ENCODE measurements at regions not wholly inside any gene's neighbourhood (a gene's known extent, or its start where the extent isn't known, plus 50 kb on each side); places are given as distances from the start of the nearest gene placed in this dataset.

- peaks cover 9% of the 10 kb centered on the region; the same call in 1 of the 2 replicates for H3K4me1 ChIP-seq (ENCODE audit: control insufficient read depth, insufficient read depth, low read length)
- in situ Hi-C loops (cut with MboI) = no loop called here
- H4K20me1 ChIP-seq (ENCODE audit: control insufficient read depth, insufficient read depth) = no peaks in the 10 kb centered on the region
- ChIA-PET SMC1A (ENCODE audit: uncharacterized antibody, unreplicated experiment) (no interaction called here), POLR2A (no interaction called here), RAD21 (ENCODE audit: unreplicated experiment) (no interaction called here), CTCF (no interaction called here)
- H3K9ac ChIP-seq (ENCODE audit: control insufficient read depth, insufficient read depth, low read length) = no peak overlapping the region
- no TSS peak for BruUV-seq (replicated peaks)
- intact Hi-C loops (cut with micrococcal nuclease; ENCODE audit: unreplicated experiment) = no loop called here
- no peaks in the 10 kb centered on the region for H3K36me3 ChIP-seq (ENCODE audit: control insufficient read depth in 2 of 2, insufficient read depth in 2 of 2, low read length in 1 of 2)
- FAIRE-seq (no peak), ATAC-seq (no peak), DNase-seq (ENCODE audit: low read depth, low spot score) (no peak)
- H3K27me3 ChIP-seq (replicated peaks in 1 of 2; ENCODE audit: control insufficient read depth in 2 of 2, insufficient read depth in 2 of 2, low read length in 1 of 2) = no peaks in the 10 kb centered on the region
- WGBS (ENCODE audit: insufficient coverage, insufficient replicate concordance, low lambda C conversion rate, missing lambda C conversion rate) = 0% methylated on average over 2 of the region's 2 CpGs
- H3K27ac ChIP-seq (ENCODE audit: control insufficient read depth, insufficient read depth) = no peak overlapping the region
- no peak for TF ChIP-seq ZNF592 (IDR thresholded peaks at IDR 0.05)
- TF ChIP-seq ESRRA (IDR thresholded peaks at IDR 0.05; ENCODE audit: low read length) = no peak
- no peak for TF ChIP-seq NR2C2 (IDR thresholded peaks at IDR 0.05; ENCODE audit: borderline replicate concordance, control insufficient read depth, insufficient read length, low read depth)
- no peak for TF ChIP-seq MYB (IDR thresholded peaks at IDR 0.05; ENCODE audit: borderline replicate concordance, low read depth, low read length)
- TF ChIP-seq SPI1 (IDR thresholded peaks at IDR 0.05; ENCODE audit: borderline replicate concordance, insufficient read depth, low read depth, low read length) = no peak
- TF ChIP-seq RB1 (IDR thresholded peaks at IDR 0.05; ENCODE audit: borderline replicate concordance) = no peak
- no peak for TF ChIP-seq ATF7 (IDR thresholded peaks at IDR 0.05; ENCODE audit: low read depth)
- TF ChIP-seq STAT1 (conservative IDR thresholded peaks at IDR 0.05) = no peak
- no peak for TF ChIP-seq NR2F1 (conservative IDR thresholded peaks at IDR 0.05)
- no peak for TF ChIP-seq POLR2AphosphoS5 (IDR thresholded peaks at IDR 0.05; ENCODE audit: low read length)
- TF ChIP-seq TCF3 (IDR thresholded peaks at IDR 0.05; ENCODE audit: borderline replicate concordance, insufficient read depth, low read depth, low read length) = no peak
- no peak for TF ChIP-seq USF1 (IDR thresholded peaks at IDR 0.05; ENCODE audit: borderline replicate concordance, extremely low read length, insufficient read depth, low read depth, low read length)
- no peaks in the 10 kb centered on the region for H3K79me2 ChIP-seq (ENCODE audit: control insufficient read depth, insufficient read depth, low read length)
- H3K9me3 ChIP-seq (replicated peaks; ENCODE audit: control insufficient read depth, insufficient read depth, low read length) = no peaks in the 10 kb centered on the region
- H2AFZ ChIP-seq (ENCODE audit: control insufficient read depth, low read depth, low read length) = no peak overlapping the region
- H3K4me2 ChIP-seq (ENCODE audit: control insufficient read depth, insufficient read depth) = no peak overlapping the region
- H3K4me3 ChIP-seq = no peak overlapping the region
These were observed 470.8 kb downstream of the NKX6-1 start for GRCh38 chr4:84028340-84028739.
